H1 (cell line): ENCODE measurements at regions not wholly inside any gene's neighbourhood (a gene's known extent, or its start where the extent isn't known, plus 50 kb on each side); places are given as distances from the start of the nearest gene placed in this dataset.

Source experiments
- CEBPB ChIP-seq: IDR thresholded peaks from 2 replicates; pipeline ENCODE4 v1.6.1; 2012; ENCODE audit warnings: low read depth, low read length
- CHD7 ChIP-seq: fragments of 300-600 bp; sonication (generic); IDR thresholded peaks from 2 replicates; pipeline ENCODE4 v1.7.1; 2012; ENCODE audit warnings: low read length, moderate library complexity, mild to moderate bottlenecking, inconsistent platforms; ENCODE audit not compliant: insufficient replicate concordance
- CREB1 ChIP-seq: IDR thresholded peaks from 2 replicates; pipeline ENCODE4 v1.6.1; 2012; ENCODE audit warnings: inconsistent platforms
- EGR1 ChIP-seq: IDR thresholded peaks from 2 replicates; pipeline ENCODE4 v1.6.1; 2011; ENCODE audit warnings: low read depth, low read length, borderline replicate concordance
- MAX ChIP-seq: IDR thresholded peaks from 2 replicates; pipeline ENCODE4 v1.6.1; 2012; ENCODE audit warnings: inconsistent platforms
- SP2 ChIP-seq: IDR thresholded peaks from 2 replicates; pipeline ENCODE4 v1.6.1; 2012; ENCODE audit warnings: mild to moderate bottlenecking, low read length, inconsistent platforms
- TCF12 ChIP-seq: IDR thresholded peaks from 2 replicates; pipeline ENCODE4 v1.6.1; 2011; ENCODE audit warnings: low read depth, mild to moderate bottlenecking, low read length

- TF ChIP-seq CHD7 (no peak), CREB1 (no peak), SP2 (no peak), MAX (no peak), CEBPB (no peak), TCF12 (no peak), EGR1 (no peak)
These were observed 73.8 kb downstream of the CLDN34 start (continued) for GRCh38 chrX:10040961-10041360.
